ENCODE measurements at regions not wholly inside any gene's neighbourhood (a gene's known extent, or its start where the extent isn't known, plus 50 kb on each side); places are given as distances from the start of the nearest gene placed in this dataset.

DNA sequence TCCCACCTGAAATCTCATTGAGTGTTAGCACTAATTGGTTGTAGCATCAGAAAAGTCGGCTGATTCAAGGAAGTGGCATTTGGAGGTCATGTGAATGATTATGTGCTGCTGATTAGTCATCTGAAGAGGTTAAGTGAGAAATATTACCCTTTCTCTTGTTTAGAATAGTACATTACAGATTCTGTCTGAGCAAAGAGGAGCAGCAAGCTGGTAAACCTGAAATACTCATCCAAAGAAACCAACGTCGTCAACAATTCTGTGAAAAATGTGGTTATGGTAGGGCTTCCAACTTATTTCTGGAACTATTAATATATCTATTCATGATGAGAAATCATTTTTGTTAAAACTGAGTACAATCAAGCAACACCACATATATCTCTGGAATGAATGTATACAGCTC, 1024.9 kb downstream of the TUSC7 start:
- Histone ChIP-seq H4K20me1 (replicated peaks; ENCODE audit: insufficient read depth) (no peaks in the 10 kb centered on the region), H3K27me3 (ENCODE audit: insufficient read depth) (no peaks in the 10 kb centered on the region), H3K4me3 (no peak overlapping the region), H3K36me3 (ENCODE audit: insufficient read depth) (no peaks in the 10 kb centered on the region), H3K4me2 (no peak overlapping the region), H3K79me2 (replicated peaks; ENCODE audit: insufficient read depth) (no peaks in the 10 kb centered on the region), H3F3A (replicated peaks; ENCODE audit: low read depth) (no peaks in the 10 kb centered on the region), H2AFZ (no peak overlapping the region), H3K27ac (ENCODE audit: low read depth) (no peak overlapping the region), H3K4me1 (ENCODE audit: insufficient read depth) (peaks cover 10% of the 10 kb centered on the region; the same call in 1 of the 2 replicates), H3K9me2 (ENCODE audit: insufficient read depth) (0 out of 2 replicates have a peak, but pooled peaks cover 5% of the 10 kb centered on the region)
- TF ChIP-seq EZH2 (IDR thresholded peaks at IDR 0.05; ENCODE audit: low read depth, unreplicated experiment) = no peak
- TF ChIP-seq NANOG (IDR thresholded peaks at IDR 0.05; ENCODE audit: borderline replicate concordance) = no peak
- no peak for TF ChIP-seq JUNB (IDR thresholded peaks at IDR 0.05; ENCODE audit: unreplicated experiment)
- TF ChIP-seq POLR2AphosphoS5 (IDR thresholded peaks at IDR 0.05; ENCODE audit: low read depth) = no peak
- no peak for TF ChIP-seq CREB1 (CRISPR knock-in tag; IDR thresholded peaks at IDR 0.05; ENCODE audit: low read depth)
- no peak for DNase-seq (ENCODE audit: low spot score)
- Mint-ChIP-seq H3K27ac (no peak overlapping the region), H3K36me3 (ENCODE audit: low read depth) (no peaks in the 10 kb centered on the region), H3K27me3 (ENCODE audit: insufficient read depth, low read depth, poor library complexity) (no peaks in the 10 kb centered on the region), H3K9me3 (no peaks in the 10 kb centered on the region), H3K4me1 (peaks cover 31% of the 10 kb centered on the region), H3K4me3 (no peak overlapping the region)
- ATAC-seq = no peak

DNA sequence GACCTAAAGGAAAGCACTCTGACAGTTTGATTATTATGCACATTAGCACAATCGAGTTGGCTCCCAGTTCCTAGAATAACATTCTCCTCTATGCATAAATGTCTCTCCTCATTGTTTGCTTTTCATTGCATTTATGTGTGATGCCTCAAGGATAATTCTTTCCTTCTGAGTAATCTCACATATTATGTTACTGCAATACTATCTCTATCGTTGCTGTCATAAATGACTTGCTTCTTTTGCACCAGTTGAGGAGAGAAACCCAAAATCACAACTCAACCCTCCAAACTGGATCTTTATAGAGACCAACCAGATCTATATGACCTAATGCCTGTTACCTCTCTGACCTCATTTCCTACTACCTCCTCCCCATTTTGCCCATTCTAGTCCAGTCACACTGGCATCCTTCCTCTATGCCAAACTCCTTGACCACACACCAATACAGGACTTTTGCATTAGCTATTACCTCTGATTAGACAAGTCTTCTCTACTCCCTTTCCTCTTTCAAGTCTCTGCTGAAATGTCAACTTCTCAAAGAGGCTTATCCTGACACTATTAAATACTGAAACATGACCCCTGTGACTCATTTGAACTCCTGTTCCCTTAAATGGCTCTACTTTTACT, 1026.0 kb downstream of the TUSC7 start:
- H3K27ac Mint-ChIP-seq = no peak overlapping the region
- 0 out of 2 replicates have a peak, but pooled peaks cover 5% of the 10 kb centered on the region for H3K9me2 ChIP-seq (ENCODE audit: insufficient read depth)
- H3K9me3 Mint-ChIP-seq = no peaks in the 10 kb centered on the region
- DNase-seq (ENCODE audit: low spot score) (no peak), ATAC-seq (no peak)
- H3K27ac ChIP-seq (ENCODE audit: low read depth) = no peak overlapping the region
- no peaks in the 10 kb centered on the region for H3K79me2 ChIP-seq (replicated peaks; ENCODE audit: insufficient read depth)
- no peak overlapping the region for H3K4me3 ChIP-seq
- no peaks in the 10 kb centered on the region for H3F3A ChIP-seq (replicated peaks; ENCODE audit: low read depth)
- no peak overlapping the region for H2AFZ ChIP-seq
- no peak overlapping the region for H3K4me2 ChIP-seq
- no peaks in the 10 kb centered on the region for H3K36me3 Mint-ChIP-seq (ENCODE audit: low read depth)
- TF ChIP-seq, protein P1, sequence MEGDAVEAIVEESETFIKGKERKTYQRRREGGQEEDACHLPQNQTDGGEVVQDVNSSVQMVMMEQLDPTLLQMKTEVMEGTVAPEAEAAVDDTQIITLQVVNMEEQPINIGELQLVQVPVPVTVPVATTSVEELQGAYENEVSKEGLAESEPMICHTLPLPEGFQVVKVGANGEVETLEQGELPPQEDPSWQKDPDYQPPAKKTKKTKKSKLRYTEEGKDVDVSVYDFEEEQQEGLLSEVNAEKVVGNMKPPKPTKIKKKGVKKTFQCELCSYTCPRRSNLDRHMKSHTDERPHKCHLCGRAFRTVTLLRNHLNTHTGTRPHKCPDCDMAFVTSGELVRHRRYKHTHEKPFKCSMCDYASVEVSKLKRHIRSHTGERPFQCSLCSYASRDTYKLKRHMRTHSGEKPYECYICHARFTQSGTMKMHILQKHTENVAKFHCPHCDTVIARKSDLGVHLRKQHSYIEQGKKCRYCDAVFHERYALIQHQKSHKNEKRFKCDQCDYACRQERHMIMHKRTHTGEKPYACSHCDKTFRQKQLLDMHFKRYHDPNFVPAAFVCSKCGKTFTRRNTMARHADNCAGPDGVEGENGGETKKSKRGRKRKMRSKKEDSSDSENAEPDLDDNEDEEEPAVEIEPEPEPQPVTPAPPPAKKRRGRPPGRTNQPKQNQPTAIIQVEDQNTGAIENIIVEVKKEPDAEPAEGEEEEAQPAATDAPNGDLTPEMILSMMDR (conservative IDR thresholded peaks at IDR 0.05; ENCODE audit: low read depth in 2 of 2) = no peak
- TF ChIP-seq, protein P2, sequence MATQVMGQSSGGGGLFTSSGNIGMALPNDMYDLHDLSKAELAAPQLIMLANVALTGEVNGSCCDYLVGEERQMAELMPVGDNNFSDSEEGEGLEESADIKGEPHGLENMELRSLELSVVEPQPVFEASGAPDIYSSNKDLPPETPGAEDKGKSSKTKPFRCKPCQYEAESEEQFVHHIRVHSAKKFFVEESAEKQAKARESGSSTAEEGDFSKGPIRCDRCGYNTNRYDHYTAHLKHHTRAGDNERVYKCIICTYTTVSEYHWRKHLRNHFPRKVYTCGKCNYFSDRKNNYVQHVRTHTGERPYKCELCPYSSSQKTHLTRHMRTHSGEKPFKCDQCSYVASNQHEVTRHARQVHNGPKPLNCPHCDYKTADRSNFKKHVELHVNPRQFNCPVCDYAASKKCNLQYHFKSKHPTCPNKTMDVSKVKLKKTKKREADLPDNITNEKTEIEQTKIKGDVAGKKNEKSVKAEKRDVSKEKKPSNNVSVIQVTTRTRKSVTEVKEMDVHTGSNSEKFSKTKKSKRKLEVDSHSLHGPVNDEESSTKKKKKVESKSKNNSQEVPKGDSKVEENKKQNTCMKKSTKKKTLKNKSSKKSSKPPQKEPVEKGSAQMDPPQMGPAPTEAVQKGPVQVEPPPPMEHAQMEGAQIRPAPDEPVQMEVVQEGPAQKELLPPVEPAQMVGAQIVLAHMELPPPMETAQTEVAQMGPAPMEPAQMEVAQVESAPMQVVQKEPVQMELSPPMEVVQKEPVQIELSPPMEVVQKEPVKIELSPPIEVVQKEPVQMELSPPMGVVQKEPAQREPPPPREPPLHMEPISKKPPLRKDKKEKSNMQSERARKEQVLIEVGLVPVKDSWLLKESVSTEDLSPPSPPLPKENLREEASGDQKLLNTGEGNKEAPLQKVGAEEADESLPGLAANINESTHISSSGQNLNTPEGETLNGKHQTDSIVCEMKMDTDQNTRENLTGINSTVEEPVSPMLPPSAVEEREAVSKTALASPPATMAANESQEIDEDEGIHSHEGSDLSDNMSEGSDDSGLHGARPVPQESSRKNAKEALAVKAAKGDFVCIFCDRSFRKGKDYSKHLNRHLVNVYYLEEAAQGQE (IDR thresholded peaks at IDR 0.05; ENCODE audit: unreplicated experiment) = no peak
- TF ChIP-seq NANOG (IDR thresholded peaks at IDR 0.05; ENCODE audit: borderline replicate concordance) = no peak
- TF ChIP-seq EZH2phosphoT487 (IDR thresholded peaks at IDR 0.05; ENCODE audit: unreplicated experiment) = no peak
- no peak for TF ChIP-seq STAT1 (IDR thresholded peaks at IDR 0.05; ENCODE audit: unreplicated experiment)
- H4K20me1 ChIP-seq (replicated peaks; ENCODE audit: insufficient read depth) = no peaks in the 10 kb centered on the region
- H3K27me3 ChIP-seq (ENCODE audit: insufficient read depth) = no peaks in the 10 kb centered on the region
- H3K36me3 ChIP-seq (ENCODE audit: insufficient read depth) = no peaks in the 10 kb centered on the region
- H3K27me3 Mint-ChIP-seq (ENCODE audit: insufficient read depth, low read depth, poor library complexity) = no peaks in the 10 kb centered on the region
- H3K4me1 Mint-ChIP-seq = peaks cover 31% of the 10 kb centered on the region
- H3K4me3 Mint-ChIP-seq = no peak overlapping the region
- peaks cover 10% of the 10 kb centered on the region; the same call in 1 of the 2 replicates for H3K4me1 ChIP-seq (ENCODE audit: insufficient read depth)

Measured in GM23338 (cell line).